ENCODE measurements at regions not wholly inside any gene's neighbourhood (a gene's known extent, or its start where the extent isn't known, plus 50 kb on each side); places are given as distances from the start of the nearest gene placed in this dataset.
"Not testable (repeated sequence)": the region's sequence is repeated elsewhere in the genome, so short reads cannot be mapped to it uniquely, and the experiment has no call there.

DNA sequence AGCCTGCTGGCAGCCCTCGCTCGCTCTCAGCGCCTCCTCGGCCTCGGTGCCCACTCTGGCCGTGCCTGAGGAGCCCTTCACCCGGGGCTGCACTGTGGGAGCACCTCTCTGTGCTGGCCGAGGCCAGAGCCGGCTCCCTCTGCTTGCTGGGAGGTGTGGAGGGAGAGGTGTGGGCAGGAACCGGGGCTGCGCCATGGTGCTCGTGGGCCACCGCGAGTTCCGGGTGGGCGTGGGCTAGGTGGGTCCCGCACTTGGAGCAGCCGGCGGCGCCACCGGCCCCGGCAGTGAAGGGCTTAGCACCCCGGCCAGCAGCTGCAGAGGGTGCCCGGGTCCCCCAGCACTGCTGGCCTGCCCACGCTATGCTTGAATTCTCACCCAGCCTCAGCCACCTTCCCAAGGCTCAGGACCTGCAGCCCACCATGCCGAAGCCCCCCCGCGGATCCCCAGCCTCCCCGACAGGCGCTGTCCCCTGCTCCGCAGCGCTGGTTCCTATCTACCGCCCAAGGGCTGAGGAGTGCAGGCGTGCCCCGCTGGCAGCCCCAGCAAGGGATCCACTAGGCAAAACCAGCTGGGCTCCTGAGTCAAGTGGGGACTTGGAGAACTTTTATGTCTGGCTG is 863.3 kb downstream of the IGSF11 start:
- no peak for DNase-seq (ENCODE audit: low read depth)

DNA sequence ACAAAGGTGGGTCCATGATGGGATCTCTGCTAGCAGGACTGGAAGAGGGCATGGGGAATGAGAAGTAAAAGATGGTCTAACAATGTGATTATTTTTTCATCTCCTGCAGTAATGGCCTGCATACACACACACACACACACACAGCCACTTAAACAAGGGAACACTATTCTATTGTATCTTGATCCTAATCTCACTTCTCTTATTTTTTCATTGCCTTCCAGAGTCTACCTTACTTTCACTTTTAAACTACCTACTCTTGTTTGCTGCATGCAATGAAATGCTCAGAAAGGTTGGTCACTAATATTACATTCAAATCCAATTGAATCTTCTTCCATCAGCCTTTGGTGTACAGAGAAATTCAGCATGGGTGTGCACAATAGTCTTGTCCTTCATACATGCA is 853.8 kb downstream of the IGSF11 start:
- no peak for DNase-seq (ENCODE audit: low read depth)

DNA sequence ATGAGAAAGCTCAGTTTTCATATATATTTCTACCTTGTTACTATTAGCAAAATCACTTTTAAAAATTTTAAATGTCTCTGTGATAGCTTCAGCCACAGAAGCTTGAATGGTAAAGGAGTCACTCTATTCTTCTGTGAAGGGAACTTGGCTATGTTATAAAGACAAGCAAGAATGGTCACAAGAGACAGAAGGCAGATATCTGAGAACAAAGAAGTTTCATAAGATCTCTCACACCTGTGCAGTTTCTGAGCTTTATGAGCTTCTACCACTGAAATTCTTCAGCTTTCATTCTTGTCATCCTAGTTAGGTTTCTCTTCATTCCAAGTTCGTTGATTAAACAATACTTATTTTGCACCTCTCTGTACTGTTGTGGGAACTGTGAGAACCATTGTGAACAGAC is 853.4 kb downstream of the IGSF11 start:
- DNase-seq (ENCODE audit: low read depth), result no peak

DNA sequence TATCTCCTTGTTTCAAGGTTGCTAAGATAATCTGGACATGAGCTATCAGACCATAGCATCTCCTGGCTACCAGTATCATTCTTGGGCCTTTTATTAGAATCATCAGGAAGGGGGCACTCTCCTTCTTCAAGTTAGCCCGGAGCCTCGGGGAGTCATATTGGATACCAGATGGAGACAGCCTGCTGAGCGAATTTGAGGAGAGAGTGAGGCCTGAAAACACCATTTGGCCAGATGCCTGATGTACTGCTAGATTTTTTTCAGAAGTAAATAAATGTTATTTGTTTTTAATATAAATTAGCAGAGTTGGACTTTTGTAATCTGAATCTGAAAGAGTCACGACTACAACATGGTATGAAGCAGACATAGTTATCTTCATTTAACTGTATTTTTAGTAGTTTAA is 848.6 kb downstream of the IGSF11 start:
- DNase-seq (ENCODE audit: low read depth), result no peak

DNA sequence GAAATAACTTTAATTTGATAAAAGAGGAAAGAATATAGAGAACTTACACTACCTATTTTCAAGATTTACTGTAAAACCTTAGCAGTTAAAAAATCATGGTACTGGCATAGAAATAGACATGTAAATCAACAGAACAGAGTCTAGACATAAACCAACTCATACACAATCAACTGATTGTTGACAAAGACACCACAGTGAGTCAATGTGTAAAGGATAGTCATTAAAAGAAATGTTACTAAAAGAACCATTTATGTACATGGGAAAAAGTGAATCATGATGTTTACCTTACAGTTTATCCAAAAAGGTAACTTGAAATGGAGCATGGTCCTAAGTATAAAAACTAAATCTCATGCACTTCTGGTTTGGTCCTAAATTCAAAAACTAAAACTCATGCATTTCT is 847.4 kb downstream of the IGSF11 start:
- DNase-seq (ENCODE audit: low read depth), result no peak

DNA sequence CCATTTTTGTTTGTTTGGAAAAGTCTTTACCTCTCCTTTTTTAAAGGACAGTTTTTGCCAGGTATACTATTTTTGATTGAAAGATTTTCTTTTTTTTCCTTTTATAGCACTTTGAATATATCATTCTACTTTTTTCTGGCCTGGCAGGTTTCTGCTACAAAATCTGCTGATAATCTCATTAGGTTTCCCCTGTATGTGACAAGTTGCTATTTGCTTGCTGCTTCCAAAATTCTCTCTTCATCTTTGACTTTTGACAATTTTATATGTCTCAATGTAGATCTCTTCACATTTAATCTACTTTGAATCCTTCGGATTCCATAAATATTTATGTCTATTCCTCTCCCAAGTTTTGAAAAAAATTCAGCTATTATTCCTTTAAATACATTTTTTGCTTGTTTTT is 838.5 kb downstream of the IGSF11 start:
- no peak for DNase-seq (ENCODE audit: low read depth)

DNA sequence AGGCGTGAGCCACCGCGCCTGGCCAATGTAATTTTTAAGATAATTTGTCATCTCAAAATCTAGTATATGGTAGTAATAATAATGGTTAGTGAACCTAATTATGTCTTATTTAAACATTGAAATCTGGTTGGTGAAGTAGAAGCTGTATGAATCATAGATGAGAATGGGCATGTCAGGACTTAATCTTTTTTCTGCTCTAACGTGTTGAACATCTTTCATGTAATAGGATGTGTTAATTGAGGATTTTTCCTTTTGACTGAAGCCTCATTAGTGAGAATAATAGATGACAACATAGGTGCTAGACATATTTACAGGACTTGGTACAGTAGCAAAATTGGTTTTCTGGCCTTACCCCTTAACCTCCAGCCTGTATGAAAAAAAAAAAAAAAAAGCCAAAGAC is 835.6 kb downstream of the IGSF11 start:
- DNase-seq (ENCODE audit: low read depth), result no peak

DNA sequence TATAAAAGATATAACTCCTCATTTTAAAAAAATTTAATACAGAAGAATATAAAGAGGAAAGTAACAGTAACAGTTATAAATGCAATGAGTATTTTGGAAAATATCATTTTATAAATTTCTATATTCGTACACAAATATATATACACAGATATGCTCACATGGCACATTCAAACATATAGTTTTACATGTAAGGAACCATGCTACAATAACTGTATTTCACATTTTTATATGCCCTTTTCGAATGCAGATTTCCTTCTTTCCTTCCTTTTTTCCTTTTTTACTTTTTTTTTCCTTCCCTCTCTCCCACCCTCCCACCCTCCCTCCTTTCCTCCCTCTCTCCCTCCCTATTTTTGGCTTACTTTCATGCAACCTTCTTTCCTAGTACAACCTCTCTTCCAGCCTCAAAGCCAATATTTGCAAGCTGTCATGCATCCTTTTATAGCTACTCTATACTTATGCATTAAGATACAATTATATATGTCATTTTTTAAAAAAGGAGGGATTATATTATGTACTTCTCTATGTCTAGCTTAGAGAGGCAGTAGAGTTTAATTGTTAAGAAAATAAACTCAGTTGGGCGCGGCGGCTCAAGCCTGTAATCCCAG is 830.5 kb downstream of the IGSF11 start:
- no peak for DNase-seq (ENCODE audit: low read depth)

DNA sequence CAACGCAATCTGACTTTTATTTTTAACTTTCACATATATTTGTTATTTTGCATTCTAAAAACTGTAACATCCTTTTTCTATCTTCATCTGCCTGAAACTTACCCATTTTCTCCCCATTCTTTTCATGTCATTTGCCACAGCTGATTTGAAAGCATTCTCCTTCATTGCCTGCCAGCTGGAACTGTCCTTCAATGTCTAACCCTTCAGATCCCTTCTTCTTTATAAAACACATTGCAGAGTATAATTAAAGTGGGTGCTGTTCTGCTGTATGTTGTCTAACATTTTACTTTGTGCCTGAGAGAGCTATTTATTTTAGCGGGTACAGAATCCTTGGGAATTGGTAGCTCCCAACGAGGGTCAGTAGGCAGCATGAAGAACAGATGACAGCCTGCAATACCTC is 827.4 kb downstream of the IGSF11 start:
- no peak for DNase-seq (ENCODE audit: low read depth)

DNA sequence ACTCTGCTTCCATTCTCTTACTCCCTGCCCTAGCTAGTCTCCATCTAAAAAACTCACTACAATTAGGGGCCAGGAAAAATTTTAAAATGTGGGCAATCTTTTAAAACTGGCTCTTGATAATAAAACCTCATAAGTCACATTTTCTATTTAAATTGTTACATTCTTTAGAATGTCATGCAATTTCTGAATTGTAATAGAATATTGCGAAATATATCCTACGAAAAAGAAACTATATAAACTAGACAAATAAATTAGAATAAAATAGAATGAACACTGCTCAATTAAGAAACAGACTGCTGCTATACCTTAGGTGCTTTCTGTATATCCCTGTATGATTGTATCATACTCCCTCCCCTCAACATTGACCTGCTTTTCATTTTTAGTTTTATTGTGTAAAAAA is 826.0 kb downstream of the IGSF11 start:
- no peak for DNase-seq (ENCODE audit: low read depth)

DNA sequence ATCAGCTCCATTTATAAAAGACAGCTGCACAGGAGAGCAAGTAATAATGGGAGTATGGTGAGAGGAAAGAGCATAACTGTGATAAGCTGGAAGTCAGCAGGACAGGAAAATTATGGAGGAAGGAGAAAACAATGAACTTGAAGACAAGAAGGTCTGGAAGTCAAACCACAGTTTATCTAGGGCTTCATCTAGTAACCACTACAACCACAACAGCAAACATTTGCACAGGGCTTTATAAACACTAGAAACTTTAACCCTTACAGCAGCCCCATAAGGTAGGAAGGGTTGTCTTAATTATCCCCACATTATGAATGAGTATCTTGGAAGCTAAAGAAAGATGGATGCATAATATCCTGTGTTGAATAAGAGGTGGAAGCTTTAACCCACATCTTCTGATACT is 820.8 kb downstream of the IGSF11 start:
- no peak for DNase-seq (ENCODE audit: low read depth)

DNA sequence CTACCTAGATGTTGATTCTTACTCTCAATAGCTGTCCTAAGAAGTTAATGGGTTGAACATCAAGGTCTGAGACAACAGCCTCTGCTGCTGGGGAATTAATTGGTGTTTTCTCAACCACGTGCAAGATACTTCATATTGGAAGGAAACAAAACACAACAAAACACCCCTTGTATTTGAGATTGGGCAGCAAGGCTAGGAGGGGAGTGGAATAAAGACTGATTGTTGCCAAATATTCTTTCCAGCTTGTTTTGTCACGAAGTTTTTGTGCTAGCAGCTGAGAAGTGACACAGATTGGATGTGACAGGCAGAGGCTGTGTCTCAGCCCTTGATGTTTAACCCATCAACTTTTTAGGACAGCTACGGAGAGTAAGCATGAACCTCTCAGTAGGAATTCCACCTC is 808.4 kb downstream of the IGSF11 start:
- DNase-seq (ENCODE audit: low read depth), result no peak

DNA sequence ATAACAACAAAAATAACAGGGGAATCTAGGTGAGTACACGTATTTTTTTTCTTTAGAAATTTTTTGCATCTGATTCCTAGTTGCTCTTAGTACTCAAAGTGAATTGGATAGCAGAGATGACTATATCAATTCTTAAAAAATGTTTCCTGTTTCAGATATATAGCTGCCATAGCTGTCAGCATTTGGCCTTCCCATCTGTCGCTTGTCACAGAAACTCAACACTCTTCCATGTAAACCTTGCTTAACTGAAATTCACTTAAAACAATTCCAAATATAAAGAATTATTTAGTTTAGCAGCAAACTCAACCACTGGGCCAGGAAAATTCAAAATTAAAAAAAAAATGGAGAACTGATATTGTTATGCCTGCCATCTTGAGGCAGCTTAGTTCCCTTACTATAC is 807.5 kb downstream of the IGSF11 start:
- no peak for DNase-seq (ENCODE audit: low read depth)

DNA sequence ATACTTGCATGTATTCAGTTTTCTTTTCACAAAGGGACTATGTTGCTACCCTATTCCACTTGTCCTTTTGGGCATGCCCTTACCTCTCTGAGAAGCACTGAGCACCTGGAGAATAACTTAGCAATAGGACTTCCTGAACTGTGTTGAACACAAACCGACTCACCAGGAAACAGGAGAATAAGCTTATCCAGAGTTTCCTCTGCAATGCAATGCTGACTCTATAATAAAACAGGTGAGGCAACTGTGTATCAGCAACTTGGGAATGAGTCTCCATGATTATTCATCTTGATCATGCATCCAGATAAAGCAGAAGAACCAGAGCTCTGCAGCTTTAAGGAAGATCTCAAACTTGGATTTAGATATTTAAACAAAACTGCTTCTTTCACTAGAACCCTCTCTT is 806.5 kb downstream of the IGSF11 start:
- no peak for DNase-seq (ENCODE audit: low read depth)

DNA sequence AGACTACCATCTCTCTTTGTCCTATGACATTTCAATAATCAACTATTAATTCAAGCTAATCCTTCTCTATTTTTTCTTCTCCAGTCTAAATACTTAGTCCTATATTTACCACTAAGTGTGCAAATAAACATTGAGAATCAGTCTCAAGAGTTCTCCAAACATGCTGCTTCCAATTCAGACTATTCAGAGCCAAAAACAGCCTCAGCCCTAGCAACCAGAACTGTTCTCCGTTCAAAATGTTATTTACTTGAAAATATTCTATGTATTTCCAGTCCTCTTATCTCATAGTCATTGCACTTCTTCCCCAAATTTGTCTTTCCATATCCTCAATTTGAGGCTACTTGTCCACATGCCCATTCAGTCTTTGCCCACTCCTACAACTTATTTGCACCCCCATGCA is 805.5 kb downstream of the IGSF11 start:
- no peak for DNase-seq (ENCODE audit: low read depth)

DNA sequence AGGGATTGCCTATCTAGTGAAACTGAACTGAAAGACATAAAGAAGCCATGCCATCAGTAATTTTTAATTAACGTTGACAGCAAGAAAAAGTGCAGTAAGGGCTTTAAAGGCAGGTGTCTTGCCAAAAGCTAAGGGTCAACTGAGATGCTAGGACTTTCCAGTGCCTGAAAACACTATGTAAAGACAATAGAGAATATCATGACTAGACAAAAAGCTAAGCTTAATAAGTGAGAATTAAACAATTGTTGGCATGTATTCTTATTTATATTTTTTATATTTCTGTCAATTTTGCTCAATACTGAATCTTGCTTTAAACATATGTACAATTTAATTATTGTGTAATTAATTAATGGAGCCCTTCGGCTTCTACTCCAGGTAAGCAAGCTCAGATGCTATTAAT is 803.1 kb downstream of the IGSF11 start:
- no peak for DNase-seq (ENCODE audit: low read depth)

DNA sequence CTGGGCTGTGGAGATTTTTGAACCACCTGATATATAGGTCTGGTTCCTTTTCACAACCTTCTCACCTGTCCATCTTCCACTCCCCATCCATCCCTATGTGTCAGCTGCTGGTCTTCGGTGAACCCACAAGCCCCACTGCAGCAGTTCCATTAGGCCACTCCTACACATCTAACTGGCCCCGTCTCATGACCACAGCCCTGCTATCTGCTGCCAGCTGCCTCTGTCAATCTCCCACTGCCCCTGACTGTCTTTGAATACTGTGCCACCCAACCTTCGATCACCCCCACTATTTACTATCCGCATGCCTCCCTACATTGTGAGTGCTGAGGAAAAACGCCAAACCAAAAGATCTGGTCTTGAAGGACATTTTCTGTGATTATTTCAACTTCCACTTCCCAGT is 795.4 kb downstream of the IGSF11 start:
- DNase-seq (ENCODE audit: low read depth), result no peak

DNA sequence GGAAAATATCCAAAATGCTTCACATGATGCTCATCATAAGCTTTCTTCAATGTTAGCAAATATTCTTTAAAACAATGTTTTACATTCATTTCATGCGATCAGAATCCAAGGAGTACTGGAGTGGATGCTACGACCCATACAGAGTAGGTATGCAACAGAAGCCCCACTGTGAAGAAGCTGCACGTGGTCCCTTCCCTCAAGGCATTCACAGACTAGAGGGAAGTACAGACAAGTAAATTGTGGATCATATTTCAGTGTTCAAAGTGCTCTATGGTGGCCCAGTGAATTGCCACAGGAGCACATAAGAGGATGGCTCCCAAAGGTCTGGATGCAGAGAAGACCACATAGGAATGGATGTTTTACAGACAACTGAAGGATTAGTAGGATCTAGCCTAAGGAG is 789.9 kb downstream of the IGSF11 start:
- DNase-seq (ENCODE audit: low read depth), result no peak

DNA sequence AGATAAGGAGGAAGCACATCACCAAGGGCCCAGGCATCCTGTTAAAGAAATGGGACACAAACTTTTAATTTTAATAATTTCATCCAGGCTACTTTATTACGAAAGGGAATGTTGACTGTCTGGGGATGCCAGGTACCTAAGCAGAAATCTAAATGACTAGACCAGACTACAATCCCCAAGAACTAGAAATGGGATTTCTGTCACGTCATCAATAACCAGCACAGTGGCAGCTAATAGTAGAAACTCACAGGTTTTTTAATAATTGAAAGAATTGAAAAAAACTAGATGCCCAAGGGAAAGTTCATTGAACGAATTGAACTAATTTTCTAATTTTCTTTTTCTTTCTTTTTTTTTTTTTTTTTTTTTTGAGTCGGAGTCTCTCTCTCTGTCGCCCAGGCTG is 789.3 kb downstream of the IGSF11 start:
- no peak for DNase-seq (ENCODE audit: low read depth)

DNA sequence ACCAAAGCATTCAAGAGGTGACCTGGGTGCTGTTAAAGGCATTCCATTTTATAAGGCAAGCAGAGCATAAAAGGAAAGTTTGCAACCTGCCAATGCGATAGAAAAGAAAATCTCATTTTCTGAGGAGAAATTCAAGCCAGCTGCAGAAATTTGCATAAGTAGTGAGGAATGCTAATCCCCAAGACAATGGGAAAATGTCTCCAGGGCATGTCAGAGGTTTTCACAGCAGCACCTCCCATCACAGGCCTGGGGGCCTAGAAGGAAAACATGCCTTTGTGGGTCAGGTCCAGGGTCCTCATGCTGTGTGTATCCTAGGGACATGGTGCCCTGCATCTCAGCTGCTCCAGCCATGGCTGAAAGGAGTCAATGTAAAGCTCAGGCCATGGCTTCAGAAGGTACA is 775.8 kb downstream of the IGSF11 start:
- not testable (repeated sequence) for DNase-seq (ENCODE audit: low read depth)

DNA sequence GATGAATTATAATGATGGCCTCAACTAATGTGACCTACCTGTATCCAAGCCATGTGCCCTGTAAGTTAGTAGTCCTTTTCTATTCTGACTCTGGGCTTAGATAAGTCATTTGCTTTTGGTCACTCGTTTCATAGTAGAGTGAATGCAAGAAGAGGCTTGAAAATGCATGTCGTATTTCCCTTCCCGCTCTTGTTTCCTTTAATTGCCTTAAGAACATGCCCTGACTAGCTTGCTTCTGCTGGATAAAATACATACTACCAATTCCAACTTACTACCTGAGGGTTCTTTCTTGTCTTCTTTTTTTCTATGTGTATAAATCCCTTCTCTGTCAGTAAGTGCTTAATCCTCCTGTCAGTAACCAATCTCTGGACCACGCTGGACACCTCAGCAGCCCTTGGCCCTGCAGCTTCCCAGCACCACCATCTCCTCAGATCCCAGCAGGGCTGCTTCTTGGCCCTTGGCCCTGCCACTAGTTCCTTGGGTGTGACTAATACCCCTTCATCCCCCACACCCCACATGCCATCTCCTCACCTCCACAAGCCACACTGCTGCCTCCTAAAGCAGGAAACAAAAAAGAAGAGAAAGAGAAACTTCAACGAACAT is 771.7 kb downstream of the IGSF11 start:
- DNase-seq (ENCODE audit: low read depth), result no peak

DNA sequence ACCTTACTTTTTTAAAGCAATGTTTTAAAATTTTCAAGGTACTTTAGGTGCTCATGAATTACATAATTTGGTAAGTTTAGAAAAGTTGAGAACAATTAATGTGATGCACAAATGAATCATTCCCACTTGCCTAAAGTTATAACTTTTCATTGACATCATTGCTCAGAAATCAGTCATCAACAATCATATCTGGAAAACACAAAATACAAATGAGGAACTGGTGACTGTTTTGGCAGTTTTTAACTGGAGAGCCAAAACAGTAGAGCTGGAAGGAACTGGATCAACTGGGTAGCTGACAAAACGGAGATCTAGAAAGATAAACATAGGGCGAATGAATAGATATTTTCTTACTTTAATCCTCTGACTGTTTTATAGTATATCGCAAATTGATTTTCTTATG is 767.1 kb downstream of the IGSF11 start:
- DNase-seq (ENCODE audit: low read depth), result no peak

DNA sequence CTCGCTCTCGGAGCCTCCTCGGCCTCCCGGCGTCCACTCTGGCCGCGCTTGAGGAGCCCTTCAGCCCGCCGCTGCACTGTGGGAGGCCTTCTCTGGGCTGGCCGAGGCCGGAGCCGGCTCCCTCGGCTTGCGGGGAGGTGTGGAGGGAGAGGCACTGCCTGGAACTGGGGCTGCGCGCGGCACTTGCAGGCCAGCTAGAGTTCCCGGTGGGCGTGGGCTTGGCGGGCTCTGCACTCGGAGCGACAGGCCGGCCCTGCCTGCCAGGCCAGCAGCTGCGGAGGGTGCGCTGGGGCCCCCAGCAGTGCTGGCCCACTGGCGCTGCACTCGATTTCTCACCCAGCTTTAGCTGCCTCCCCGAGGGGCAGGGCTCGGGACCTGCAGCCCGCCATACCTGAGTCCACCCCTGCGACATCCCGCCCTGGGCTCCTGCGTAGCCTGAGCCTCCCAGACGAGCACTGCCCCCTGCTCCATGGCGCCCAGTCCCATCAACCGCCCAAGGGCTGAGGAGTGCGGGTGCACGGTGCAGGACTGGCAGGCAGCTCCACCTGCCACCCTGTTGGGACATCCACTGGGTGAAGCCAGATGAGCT is 765.0 kb downstream of the IGSF11 start:
- DNase-seq (ENCODE audit: low read depth), result no peak

DNA sequence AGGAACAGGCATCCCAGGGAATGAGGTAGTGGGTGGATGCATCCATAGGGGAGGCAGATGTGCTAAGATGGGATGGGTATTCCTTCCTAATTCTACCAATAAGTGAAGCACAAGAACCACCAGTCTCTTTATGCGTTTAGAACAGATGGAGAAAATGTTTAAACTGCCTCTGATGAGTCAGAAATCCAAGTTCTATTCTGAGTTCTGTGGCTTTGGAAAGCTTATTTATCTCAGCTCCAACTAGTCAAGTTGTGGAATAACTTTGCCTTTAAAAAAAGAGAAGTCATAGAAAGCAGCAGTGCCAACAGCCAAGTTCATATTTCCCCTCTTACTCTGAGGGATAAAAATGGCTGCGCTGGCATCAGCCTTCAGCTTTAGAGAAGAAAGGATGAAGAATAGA is 761.7 kb downstream of the IGSF11 start:
- no peak for DNase-seq (ENCODE audit: low read depth)

Measured in GM04504 (cell line).